Mesenchymal stem cell (in vitro differentiated cells and primary cell): ENCODE measurements at regions not wholly inside any gene's neighbourhood (a gene's known extent, or its start where the extent isn't known, plus 50 kb on each side); places are given as distances from the start of the nearest gene placed in this dataset.
"Not testable (repeated sequence)": the region's sequence is repeated elsewhere in the genome, so short reads cannot be mapped to it uniquely, and the experiment has no call there.

Source experiments
- DNase-seq: peaks from one replicate; pipeline ENCODE4 v3.0.0-alpha.2; 2013
- H2AFZ ChIP-seq: one replicate; pipeline ENCODE4 v1.6.1; 2013; ENCODE audit warnings: low read depth, mild to moderate bottlenecking, control low read depth, inconsistent platforms, low read length, moderate library complexity
- H2AK5ac ChIP-seq: 2 replicates; pipeline ENCODE4 v1.6.1; 2013; ENCODE audit warnings: low read length, moderate library complexity, mild to moderate bottlenecking, inconsistent platforms; ENCODE audit not compliant: severe bottlenecking
- H2BK120ac ChIP-seq: one replicate; pipeline ENCODE4 v1.6.1; 2013; ENCODE audit warnings: low read depth, mild to moderate bottlenecking, inconsistent platforms, low read length, moderate library complexity
- H2BK12ac ChIP-seq, 2 experiments: one replicate each; pipeline ENCODE4 v1.6.1; 2013; ENCODE audit warnings: inconsistent platforms in 2 of 2, low read length in 2 of 2, mild to moderate bottlenecking in 2 of 2, moderate library complexity in 2 of 2, control low read depth in 1 of 2
- H2BK15ac ChIP-seq: one replicate; pipeline ENCODE4 v1.6.1; 2013; ENCODE audit warnings: mild to moderate bottlenecking, low read depth, inconsistent platforms; ENCODE audit not compliant: poor library complexity, severe bottlenecking
- H2BK5ac ChIP-seq: 2 replicates; pipeline ENCODE4 v1.6.1; 2013; ENCODE audit warnings: low read depth, mild to moderate bottlenecking, low read length, control low read depth, inconsistent platforms; ENCODE audit not compliant: poor library complexity, severe bottlenecking
- H3K14ac ChIP-seq, 2 experiments: one replicate each; pipeline ENCODE4 v1.6.1; 2013; ENCODE audit warnings: inconsistent platforms in 2 of 2, low read length in 2 of 2, control low read depth in 1 of 2, mild to moderate bottlenecking in 1 of 2, moderate library complexity in 1 of 2
- H3K18ac ChIP-seq, 2 experiments: one replicate each; pipeline ENCODE4 v1.6.1; 2013; ENCODE audit warnings: inconsistent platforms in 2 of 2, low read length in 2 of 2, control low read depth in 1 of 2, low read depth in 1 of 2, mild to moderate bottlenecking in 1 of 2
- H3K23ac ChIP-seq, 2 experiments: one replicate each; pipeline ENCODE4 v1.6.1; 2013; ENCODE audit warnings: inconsistent platforms in 2 of 2, low read length in 2 of 2, mild to moderate bottlenecking in 2 of 2, moderate library complexity in 2 of 2, control low read depth in 1 of 2
- H3K27ac ChIP-seq: 2 replicates; pipeline ENCODE4 v1.5.1; 2013; ENCODE audit warnings: mild to moderate bottlenecking, moderate library complexity, low read length, control low read depth, inconsistent platforms; ENCODE audit not compliant: poor library complexity, severe bottlenecking
- H3K27me3 ChIP-seq, 2 experiments: 2 replicates each; pipeline versions ENCODE4 v1.6.1 to v1.7.0; 2013; ENCODE audit warnings: low read length in 2 of 2, mild to moderate bottlenecking in 2 of 2, moderate library complexity in 2 of 2, control low read depth in 1 of 2, inconsistent platforms in 1 of 2; ENCODE audit not compliant: control insufficient read depth in 1 of 2, insufficient read depth in 1 of 2
- H3K36me3 ChIP-seq, 2 experiments: 2 replicates each; pipeline versions ENCODE4 v1.6.1 to v1.7.0; 2013; ENCODE audit warnings: low read length in 2 of 2, control low read depth in 1 of 2, inconsistent platforms in 1 of 2, low read depth in 1 of 2, mild to moderate bottlenecking in 1 of 2; ENCODE audit not compliant: insufficient read depth in 2 of 2, control insufficient read depth in 1 of 2
- H3K4ac ChIP-seq, 2 experiments: one replicate each; pipeline ENCODE4 v1.6.1; 2013; ENCODE audit warnings: inconsistent platforms in 2 of 2, low read length in 2 of 2, mild to moderate bottlenecking in 2 of 2, moderate library complexity in 2 of 2, control low read depth in 1 of 2, low read depth in 1 of 2
- H3K4me1 ChIP-seq: 2 replicates; pipeline ENCODE4 v1.6.1; 2013; ENCODE audit warnings: low read depth, low read length, control low read depth; ENCODE audit not compliant: control insufficient read depth, insufficient read depth
- H3K4me2 ChIP-seq: 2 replicates; pipeline ENCODE4 v1.6.1; 2013; ENCODE audit warnings: low read length, mild to moderate bottlenecking, inconsistent platforms; ENCODE audit not compliant: poor library complexity, severe bottlenecking
- H3K4me3 ChIP-seq, 2 experiments: 2 replicates each; pipeline versions ENCODE4 v1.5.1 to v1.7.0; 2013; ENCODE audit warnings: low read length in 2 of 2, mild to moderate bottlenecking in 2 of 2, control low read depth in 1 of 2, low read depth in 1 of 2; ENCODE audit not compliant: insufficient read depth in 1 of 2
- H3K79me1 ChIP-seq: replicated peaks from 2 replicates; pipeline ENCODE4 v1.6.1; 2013; ENCODE audit warnings: mild to moderate bottlenecking, control low read depth, low read length, inconsistent platforms; ENCODE audit not compliant: poor library complexity, severe bottlenecking
- H3K9ac ChIP-seq: 2 replicates; pipeline ENCODE4 v1.7.0; 2013; ENCODE audit warnings: mild to moderate bottlenecking, low read length, moderate library complexity
- H3K9me3 ChIP-seq: 2 replicates; pipeline ENCODE4 v1.7.0; 2013; ENCODE audit warnings: mild to moderate bottlenecking, low read length; ENCODE audit not compliant: control insufficient read depth
- H4K8ac ChIP-seq: one replicate; pipeline ENCODE4 v1.6.1; 2013; ENCODE audit warnings: inconsistent platforms, mild to moderate bottlenecking, low read length, moderate library complexity
- H4K91ac ChIP-seq: one replicate; pipeline ENCODE4 v1.6.1; 2013; ENCODE audit warnings: mild to moderate bottlenecking, low read length, inconsistent platforms
- WGBS: methylation state at CpG from one replicate; pipeline ENCODE4 v1.1.7; 2013; ENCODE audit warnings: mixed read lengths; 5-methylcytosine and 5-hydroxymethylcytosine counted together

DNA sequence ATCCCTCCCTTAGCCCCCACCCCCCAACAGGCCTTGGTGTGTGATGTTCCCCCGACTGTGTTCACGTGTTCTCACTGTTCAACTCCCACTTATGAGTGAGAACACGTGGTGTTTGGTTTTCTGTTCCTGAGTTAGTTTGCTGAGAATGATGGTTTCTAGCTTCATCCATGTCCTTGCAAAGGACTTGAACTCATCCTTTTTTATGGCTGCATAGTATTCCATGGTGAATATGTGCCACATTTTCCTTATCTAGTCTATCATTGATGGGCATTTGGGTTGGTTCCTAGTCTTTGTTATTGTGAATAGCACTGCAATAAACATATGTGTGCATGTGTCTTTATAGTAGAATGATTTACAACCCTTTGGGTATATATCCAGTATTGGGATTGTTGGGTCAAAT, 330.4 kb downstream of the OMA1 start:
- H3K4me2 ChIP-seq, H4K8ac ChIP-seq, H3K27ac ChIP-seq, DNase-seq, H3K23ac ChIP-seq, H3K4me1 ChIP-seq, H3K4me3 ChIP-seq, H3K14ac ChIP-seq, H3K18ac ChIP-seq, H2BK5ac ChIP-seq, H2BK120ac ChIP-seq, H4K91ac ChIP-seq, H3K9ac ChIP-seq, H2BK15ac ChIP-seq, H3K4ac ChIP-seq, H2AK5ac ChIP-seq, H2AFZ ChIP-seq, H2BK12ac ChIP-seq, H3K9me3 ChIP-seq, H3K79me1 ChIP-seq, H3K27me3 ChIP-seq, H3K36me3 ChIP-seq: not testable (repeated sequence)
- WGBS, result 65% methylated on average over 3 of the region's 3 CpGs

DNA sequence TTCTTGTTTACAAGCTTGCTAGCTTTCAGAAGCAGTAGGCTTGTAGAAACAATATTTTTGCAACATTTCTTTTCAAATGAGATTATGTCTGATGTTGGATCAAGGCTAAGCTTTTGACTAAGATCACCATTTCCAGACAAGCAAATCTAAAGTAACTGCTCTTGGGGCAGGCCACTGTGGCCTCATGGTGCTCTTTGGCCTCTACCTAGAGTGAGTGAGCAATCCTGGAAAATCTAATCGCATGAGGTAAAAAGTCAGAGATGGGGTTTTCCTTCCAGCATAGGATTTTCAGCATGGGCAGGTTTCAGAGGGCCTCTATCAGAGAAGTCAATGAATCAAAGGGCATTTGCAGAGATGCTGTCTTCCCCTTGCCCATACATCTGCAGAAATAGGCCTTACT, 331.9 kb downstream of the OMA1 start:
- Histone ChIP-seq H3K79me1 (no peaks in the 10 kb centered on the region), H3K27ac (no peak overlapping the region), H3K4me1 (no peaks in the 10 kb centered on the region), H4K91ac (no peak overlapping the region), H2BK15ac (no peak overlapping the region), H3K27me3 (no peaks in the 10 kb centered on the region), H2BK5ac (no peak overlapping the region), H3K4me2 (no peak overlapping the region), H3K9me3 (no peaks in the 10 kb centered on the region), H2BK12ac (no peak overlapping the region), H2AFZ (no peak overlapping the region), H3K9ac (no peak overlapping the region), H3K18ac (no peak overlapping the region), H3K36me3 (no peaks in the 10 kb centered on the region), H4K8ac (no peak overlapping the region), H3K14ac (no peak overlapping the region), H2AK5ac (no peak overlapping the region), H3K23ac (no peak overlapping the region), H2BK120ac (no peak overlapping the region), H3K4ac (no peak overlapping the region), H3K4me3 (no peak overlapping the region)
- DNase-seq, result no peak
- 82% methylated on average over 1 of the region's 1 CpG for WGBS

- Histone ChIP-seq H3K27me3 (no peaks in the 10 kb centered on the region), H3K27ac (no peak overlapping the region), H3K36me3 (no peaks in the 10 kb centered on the region), H3K18ac (no peak overlapping the region), H3K4me3 (no peak overlapping the region), H3K79me1 (no peaks in the 10 kb centered on the region), H2BK120ac (no peak overlapping the region), H2BK15ac (no peak overlapping the region), H3K14ac (no peak overlapping the region), H3K4ac (no peak overlapping the region), H3K4me2 (no peak overlapping the region), H4K8ac (no peak overlapping the region), H4K91ac (no peak overlapping the region), H2AFZ (no peak overlapping the region), H3K4me1 (no peaks in the 10 kb centered on the region), H3K9me3 (no peaks in the 10 kb centered on the region), H2BK12ac (no peak overlapping the region), H3K23ac (no peak overlapping the region), H3K9ac (no peak overlapping the region), H2BK5ac (no peak overlapping the region), H2AK5ac (no peak overlapping the region)
- 24% methylated on average over 2 of the region's 3 CpGs for WGBS
- no peak for DNase-seq
These were observed 334.7 kb downstream of the OMA1 start for GRCh38 chr1:58211869-58212268.

GRCh38 chr1:58209575-58209974, 337.0 kb downstream of the OMA1 start:
- WGBS, result no CpG with 5 or more reads among the region's 3 CpGs

More at GRCh38 chr1:58209575-58209974, 337.0 kb downstream of the OMA1 start:
- no peak overlapping the region for H2AFZ ChIP-seq
- no peak overlapping the region for H3K23ac ChIP-seq
- no peaks in the 10 kb centered on the region for H3K27me3 ChIP-seq
- H3K4ac ChIP-seq, result no peak overlapping the region
- H3K4me1 ChIP-seq, result no peaks in the 10 kb centered on the region
- H3K18ac ChIP-seq, result no peak overlapping the region
- H2BK5ac ChIP-seq, result no peak overlapping the region
- no peak overlapping the region for H3K9ac ChIP-seq
- no peak overlapping the region for H3K4me2 ChIP-seq
- no peak overlapping the region for H4K8ac ChIP-seq
- no peaks in the 10 kb centered on the region for H3K36me3 ChIP-seq
- H3K14ac ChIP-seq, result no peak overlapping the region
- no peak overlapping the region for H2AK5ac ChIP-seq
- H2BK120ac ChIP-seq, result no peak overlapping the region
- H2BK15ac ChIP-seq, result no peak overlapping the region
- no peak overlapping the region for H4K91ac ChIP-seq
- DNase-seq, result no peak
- H2BK12ac ChIP-seq, result no peak overlapping the region
- no peaks in the 10 kb centered on the region for H3K79me1 ChIP-seq
- no peaks in the 10 kb centered on the region for H3K9me3 ChIP-seq
- no peak overlapping the region for H3K27ac ChIP-seq
- no peak overlapping the region for H3K4me3 ChIP-seq
